GM19395 (cell line): ENCODE measurements at regions not wholly inside any gene's neighbourhood (a gene's known extent, or its start where the extent isn't known, plus 50 kb on each side); places are given as distances from the start of the nearest gene placed in this dataset.
A peak's percentile ranks its signal among the peaks of the same experiment; 100 is the strongest.

Experiments
- ATAC-seq: cut with Tn5 transposase; IDR thresholded peaks from one replicate; pipeline ENCODE4 v1.9.1; 2021; ENCODE audit warnings: mild to moderate bottlenecking, moderate library complexity; ENCODE audit not compliant: unreplicated experiment

DNA sequence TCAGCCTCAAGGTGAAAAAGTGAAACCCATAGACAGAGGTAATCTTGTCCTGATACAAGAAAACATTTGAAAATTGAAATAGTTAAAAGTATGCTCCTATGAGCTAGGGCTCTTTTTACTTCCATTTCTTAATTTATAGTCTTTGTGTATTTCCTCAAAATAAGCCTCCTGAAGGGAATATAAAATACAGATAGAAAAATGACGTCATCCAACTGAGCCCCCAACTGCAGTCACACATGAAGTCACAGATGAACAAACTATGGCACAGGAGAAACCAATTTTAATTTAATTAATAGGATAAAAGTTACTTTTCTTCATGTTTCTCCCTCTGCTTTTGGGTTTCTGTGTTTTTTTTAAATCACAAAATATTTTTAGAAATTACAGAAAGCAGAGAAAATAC lies 280.3 kb downstream of the HTR7 start:
- ATAC-seq = no peak

DNA sequence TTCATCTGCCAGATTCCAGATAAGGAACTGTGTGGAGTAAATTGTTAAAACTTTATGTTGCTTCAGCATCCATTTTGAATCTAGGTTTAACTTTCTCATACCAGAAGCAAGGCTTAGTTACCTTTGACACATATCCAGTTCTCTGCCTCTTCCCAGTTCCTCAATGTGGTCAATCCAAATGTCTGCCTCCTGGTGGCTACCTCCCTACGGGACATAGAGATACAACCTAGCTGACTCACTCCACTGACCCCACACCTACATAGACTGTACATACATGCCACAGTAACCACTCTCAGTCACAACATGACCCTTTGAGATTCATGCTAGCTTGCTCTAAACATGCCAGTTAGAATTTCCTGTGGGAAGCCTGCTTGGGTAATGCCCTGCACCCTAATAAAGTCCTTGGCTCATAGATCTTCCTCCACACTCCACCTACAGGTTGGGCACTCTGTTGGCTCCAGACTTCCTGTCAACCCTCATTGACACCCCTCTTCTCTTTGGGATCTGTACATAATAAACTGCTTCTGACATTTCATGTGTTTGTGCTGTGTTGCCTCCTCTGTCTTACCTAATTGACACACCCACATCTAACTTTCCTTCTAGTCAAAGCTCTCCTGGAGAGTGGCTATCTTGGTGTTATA lies 278.1 kb downstream of the HTR7 start:
- ATAC-seq = no peak

DNA sequence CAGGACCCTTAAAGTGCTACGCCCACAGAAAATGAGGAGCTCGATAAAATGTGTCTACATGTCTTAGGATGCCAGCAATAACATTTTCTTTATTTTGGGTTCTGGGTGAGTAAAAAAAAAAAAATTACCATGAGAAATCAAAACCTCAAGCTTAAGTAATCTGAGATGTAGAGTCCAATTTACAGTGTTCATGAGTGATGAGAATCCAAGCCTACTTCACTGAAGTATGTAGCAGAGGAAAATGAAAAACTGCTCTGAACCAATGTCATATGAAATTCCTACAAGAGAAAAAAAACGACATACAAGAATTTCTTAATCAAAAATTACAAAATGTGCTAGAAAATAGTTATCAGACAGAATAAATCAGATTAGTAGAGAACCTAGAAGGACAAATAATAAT lies 274.4 kb downstream of the HTR7 start:
- no peak for ATAC-seq

GRCh38 chr10:90587081-90587491 lies 270.8 kb downstream of the HTR7 start:
- no peak for ATAC-seq

DNA sequence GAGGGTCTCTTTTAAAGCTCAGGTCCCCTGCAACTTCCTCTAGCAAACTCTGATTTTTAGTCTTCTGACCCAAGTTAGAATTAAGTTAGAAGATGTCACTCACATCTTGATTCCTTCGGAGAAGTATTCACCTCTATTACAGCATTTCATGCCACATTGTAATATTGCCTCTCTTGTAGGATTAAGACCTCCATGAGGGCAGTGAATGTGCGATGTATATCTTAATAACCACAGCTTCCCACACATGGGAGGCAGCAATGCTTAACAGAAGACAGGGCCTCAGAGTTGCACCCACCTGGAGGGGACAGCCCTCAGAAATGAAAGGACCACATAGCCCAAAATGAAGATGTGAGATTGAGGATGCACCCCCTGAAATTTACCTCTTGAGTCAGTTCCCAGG lies 270.3 kb downstream of the HTR7 start:
- no peak for ATAC-seq

DNA sequence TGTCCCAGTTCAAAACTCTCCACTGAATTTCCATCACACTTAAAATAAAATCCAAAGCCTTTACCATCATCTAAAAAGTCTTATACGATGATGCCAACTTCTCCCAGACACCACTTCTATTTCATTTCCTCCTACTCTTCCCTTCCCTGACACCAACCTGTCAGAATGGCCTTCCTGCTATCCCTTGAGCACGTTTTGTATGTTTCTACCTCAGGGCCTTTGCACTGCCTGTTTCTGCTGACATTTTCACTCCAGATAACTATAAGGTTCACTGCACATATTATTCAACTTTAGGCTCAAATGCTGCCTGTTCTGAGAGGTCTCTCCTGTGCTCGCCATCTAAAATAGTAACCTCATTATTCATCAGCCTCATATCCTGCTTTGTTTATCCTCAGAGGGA lies 269.6 kb downstream of the HTR7 start:
- ATAC-seq = no peak

DNA sequence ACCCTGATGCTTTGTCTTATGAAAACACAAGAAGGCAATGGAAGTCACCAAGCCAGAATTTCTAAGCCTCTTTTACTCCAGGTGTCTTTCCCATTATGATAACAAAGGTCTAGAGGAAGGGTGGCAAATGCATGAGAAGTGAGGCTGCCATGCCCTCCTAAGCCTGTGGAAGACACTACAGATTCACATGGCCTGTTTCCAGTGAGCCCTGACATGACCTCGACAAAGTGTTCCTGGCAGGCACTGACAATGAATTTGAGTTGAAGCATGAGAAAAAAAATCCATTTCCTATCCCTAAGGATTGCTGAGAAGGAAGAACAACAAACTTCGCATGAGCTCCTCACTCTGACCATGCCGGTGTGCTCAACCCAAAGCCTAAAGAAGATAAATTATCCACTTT lies 268.0 kb downstream of the HTR7 start:
- ATAC-seq = no peak

DNA sequence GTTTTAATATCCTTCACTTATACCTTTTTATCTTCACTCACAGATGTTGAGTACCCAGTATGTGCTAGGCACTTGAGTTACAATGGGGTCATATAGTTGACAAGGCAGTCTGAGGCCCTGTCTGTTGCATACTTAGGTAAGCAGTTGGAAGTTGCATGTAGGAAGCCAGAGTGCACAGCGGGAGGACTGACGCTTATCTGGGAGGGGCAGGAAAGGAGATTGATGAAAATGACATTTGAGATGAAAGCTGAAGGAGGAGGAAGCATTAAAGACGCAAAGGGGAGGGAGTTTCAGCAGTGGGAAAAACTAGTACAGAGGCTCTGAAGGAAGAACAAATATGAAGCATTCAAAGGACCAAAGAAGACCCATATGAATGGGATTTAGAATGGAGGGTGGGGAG lies 266.2 kb downstream of the HTR7 start:
- ATAC-seq = no peak

DNA sequence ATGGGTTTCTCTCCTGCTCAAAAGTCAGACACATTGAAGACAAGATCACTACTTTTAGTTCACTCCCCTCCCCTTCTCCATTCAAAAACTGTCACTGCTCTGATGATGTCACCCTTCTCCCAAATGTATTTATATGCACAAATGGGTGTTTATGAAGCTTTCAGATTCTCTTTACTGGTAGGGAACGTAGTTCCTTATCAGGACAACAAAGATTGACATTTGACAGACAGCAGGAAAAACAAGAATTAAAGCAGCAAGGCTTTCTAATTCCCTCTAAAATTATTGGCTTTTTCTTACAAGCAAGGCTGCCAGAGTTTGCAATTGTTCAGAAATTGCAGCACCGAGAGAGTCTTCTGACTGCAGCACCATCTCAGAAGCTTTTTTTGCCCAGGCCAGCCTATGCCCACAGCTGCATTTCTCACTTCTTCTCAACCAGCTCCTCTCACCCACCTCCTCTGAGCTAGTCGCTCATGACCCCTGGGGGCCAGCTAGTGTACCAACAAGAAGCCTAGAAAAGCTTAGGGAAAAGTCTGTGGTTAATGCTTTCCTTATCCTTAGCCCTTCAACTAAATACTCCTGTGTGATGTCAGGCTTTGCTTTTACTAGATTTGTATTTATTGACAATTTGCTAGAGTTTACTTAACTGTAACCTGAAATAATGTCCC lies 265.1 kb downstream of the HTR7 start:
- ATAC-seq = peak; percentile 75

DNA sequence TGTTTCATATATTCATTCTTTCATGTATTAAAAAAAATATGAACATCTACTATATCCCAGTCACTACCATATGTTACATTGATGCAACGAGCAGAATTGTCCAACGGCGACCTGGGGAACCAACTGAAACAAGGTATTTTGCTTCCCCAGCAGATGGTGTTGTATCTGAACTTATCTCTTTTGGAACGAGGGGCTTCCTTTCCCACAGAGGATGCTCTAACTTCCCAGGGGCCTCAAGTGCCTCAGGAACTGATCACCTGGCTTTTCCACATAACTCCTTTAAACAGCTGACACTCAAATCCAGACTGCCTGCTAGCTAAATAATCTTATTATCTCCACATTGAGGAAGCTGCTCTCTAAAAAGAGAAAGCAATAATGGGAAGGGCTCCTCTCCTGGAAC lies 259.3 kb downstream of the HTR7 start:
- ATAC-seq = no peak

GRCh38 chr10:90602862-90603610 lies 254.8 kb downstream of the HTR7 start:
- ATAC-seq = no peak

GRCh38 chr10:90604636-90605035 lies 253.2 kb downstream of the HTR7 start:
- ATAC-seq = no peak

DNA sequence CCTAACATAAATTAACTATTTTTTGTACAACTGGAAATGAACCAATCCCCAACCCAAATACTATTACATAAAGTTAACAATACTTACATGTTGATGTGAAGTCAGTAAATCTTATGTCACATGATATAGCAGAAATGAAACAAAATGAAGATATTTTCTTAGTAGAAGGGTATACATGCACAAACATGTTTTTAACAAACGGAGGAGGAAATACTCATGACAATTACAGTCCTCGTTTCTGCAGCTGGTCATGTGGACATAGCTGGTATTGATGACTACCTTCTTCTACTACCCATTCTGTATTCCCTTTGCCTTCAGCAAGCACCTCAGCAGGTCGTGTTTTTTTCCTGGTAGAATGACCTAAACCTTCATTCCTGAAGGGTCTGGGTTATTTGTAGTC lies 252.3 kb downstream of the HTR7 start:
- no peak for ATAC-seq

DNA sequence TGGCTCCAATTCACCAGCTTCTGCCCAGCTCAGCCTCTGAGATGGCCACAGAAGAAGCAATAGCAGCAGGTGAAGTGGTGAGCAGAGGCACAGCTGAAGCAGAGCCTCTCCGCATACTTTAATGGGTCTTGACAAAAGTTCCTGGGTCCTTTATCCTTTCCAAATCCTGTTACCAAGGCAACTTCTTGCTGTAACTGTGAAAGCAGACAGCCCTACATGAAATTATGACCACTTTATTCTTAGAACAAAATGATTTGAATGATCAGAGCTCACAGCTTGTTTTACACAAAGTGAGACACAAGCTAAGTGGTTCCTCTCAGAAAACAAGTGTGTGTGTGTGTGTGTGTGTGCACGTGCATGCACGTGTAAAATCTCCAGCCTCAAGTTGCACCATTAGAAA lies 245.6 kb downstream of the HTR7 start:
- no peak for ATAC-seq

DNA sequence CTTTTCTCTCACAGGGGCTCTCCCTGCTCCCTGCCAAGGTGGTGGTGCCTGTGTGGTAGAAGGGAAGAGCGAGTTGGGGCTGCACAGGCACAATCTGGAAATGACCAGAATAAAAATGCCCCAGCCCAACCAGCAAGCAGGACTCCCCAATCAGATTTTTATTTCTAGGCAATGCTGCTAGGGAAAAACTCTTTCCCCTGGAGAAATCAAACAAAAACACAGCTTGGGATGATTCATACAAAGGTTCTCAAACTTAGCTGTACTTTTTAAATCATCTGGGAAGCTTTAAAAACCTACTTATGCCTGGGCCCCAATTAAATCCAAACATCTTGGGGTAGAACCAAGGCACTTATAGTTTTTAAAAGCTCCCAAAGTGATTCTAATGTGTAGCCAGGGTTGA lies 243.2 kb downstream of the HTR7 start:
- no peak for ATAC-seq

- ATAC-seq = no peak
Measured at GRCh38 chr10:90621577-90621976, 236.3 kb downstream of the HTR7 start.

- ATAC-seq = no peak
Measured at GRCh38 chr10:90635111-90635765, 222.6 kb downstream of the HTR7 start.

GRCh38 chr10:90640756-90641155 lies 217.1 kb downstream of the HTR7 start:
- no peak for ATAC-seq

GRCh38 chr10:90641731-90642130 lies 216.1 kb downstream of the HTR7 start:
- ATAC-seq = no peak

DNA sequence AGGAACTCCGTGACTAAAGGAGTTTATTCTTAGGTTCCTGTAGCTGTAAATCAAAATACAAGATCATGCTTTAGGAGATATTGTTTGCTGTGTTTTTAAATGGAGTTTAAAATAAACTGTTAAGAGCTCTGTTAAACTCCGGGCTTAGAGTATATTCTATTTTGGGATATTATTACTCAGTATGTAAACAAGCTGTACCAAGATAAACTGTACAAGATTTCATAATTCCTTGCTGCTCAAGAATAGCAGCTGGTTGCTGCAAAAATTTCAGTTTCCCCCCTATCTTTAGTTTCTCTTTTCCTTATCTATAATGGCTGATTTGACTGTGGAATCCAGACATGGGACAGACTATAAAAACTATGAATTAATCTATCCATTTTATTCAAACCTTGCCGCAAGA lies 215.7 kb downstream of the HTR7 start:
- ATAC-seq = no peak

GRCh38 chr10:90642650-90643049 lies 215.2 kb downstream of the HTR7 start:
- no peak for ATAC-seq

GRCh38 chr10:90644165-90644564 lies 213.7 kb downstream of the HTR7 start:
- ATAC-seq = no peak
